ENCODE measurements at regions not wholly inside any gene's neighbourhood (a gene's known extent, or its start where the extent isn't known, plus 50 kb on each side); places are given as distances from the start of the nearest gene placed in this dataset.
"Not testable (repeated sequence)": the region's sequence is repeated elsewhere in the genome, so short reads cannot be mapped to it uniquely, and the experiment has no call there.

- Histone ChIP-seq H3K9me3 (ENCODE audit: insufficient read depth, low read length) (no peaks in the 10 kb centered on the region), H3K4me3 (ENCODE audit: insufficient read length, low read depth) (no peak overlapping the region), H3K4me1 (ENCODE audit: insufficient read depth, insufficient read length) (no peaks in the 10 kb centered on the region), H3K27me3 (ENCODE audit: insufficient read depth, insufficient read length) (no peaks in the 10 kb centered on the region), H3K36me3 (ENCODE audit: insufficient read depth, insufficient read length, low read length) (no peaks in the 10 kb centered on the region), H3K9ac (ENCODE audit: insufficient read length, low read depth) (no peak overlapping the region)
- DNase-seq (ENCODE audit: low read depth, low spot score), result no peak
- TF ChIP-seq YY1 (IDR thresholded peaks at IDR 0.05; ENCODE audit: insufficient read depth, insufficient read length), result no peak
- no peak for TF ChIP-seq SUZ12 (IDR thresholded peaks at IDR 0.05; ENCODE audit: extremely low read depth, insufficient read depth, insufficient read length)
- TF ChIP-seq ZNF274 (IDR thresholded peaks at IDR 0.05; ENCODE audit: low read depth, low read length), result no peak
Measured at GRCh38 chr9:1918108-1918507, 97.0 kb upstream of the SMARCA2 start.

GRCh38 chr9:1918622-1919021, 96.5 kb upstream of the SMARCA2 start:
- Histone ChIP-seq H3K4me1 (ENCODE audit: insufficient read depth, insufficient read length) (no peaks in the 10 kb centered on the region), H3K36me3 (ENCODE audit: insufficient read depth, insufficient read length, low read length) (no peaks in the 10 kb centered on the region), H3K4me3 (ENCODE audit: insufficient read length, low read depth) (no peak overlapping the region), H3K27me3 (ENCODE audit: insufficient read depth, insufficient read length) (no peaks in the 10 kb centered on the region), H3K9ac (ENCODE audit: insufficient read length, low read depth) (no peak overlapping the region), H3K9me3 (ENCODE audit: insufficient read depth, low read length) (no peaks in the 10 kb centered on the region)
- DNase-seq (ENCODE audit: low read depth, low spot score), result peak; percentile 23
- TF ChIP-seq ZNF274 (IDR thresholded peaks at IDR 0.05; ENCODE audit: low read depth, low read length) (no peak), SUZ12 (IDR thresholded peaks at IDR 0.05; ENCODE audit: extremely low read depth, insufficient read depth, insufficient read length) (no peak), YY1 (IDR thresholded peaks at IDR 0.05; ENCODE audit: insufficient read depth, insufficient read length) (no peak)

- no peaks in the 10 kb centered on the region for H3K9me3 ChIP-seq (ENCODE audit: insufficient read depth, low read length)
- no peak overlapping the region for H3K4me3 ChIP-seq (ENCODE audit: insufficient read length, low read depth)
- TF ChIP-seq YY1 (IDR thresholded peaks at IDR 0.05; ENCODE audit: insufficient read depth, insufficient read length) (no peak), SUZ12 (IDR thresholded peaks at IDR 0.05; ENCODE audit: extremely low read depth, insufficient read depth, insufficient read length) (no peak), ZNF274 (IDR thresholded peaks at IDR 0.05; ENCODE audit: low read depth, low read length) (no peak)
- H3K9ac ChIP-seq (ENCODE audit: insufficient read length, low read depth), result no peak overlapping the region
- no peaks in the 10 kb centered on the region for H3K36me3 ChIP-seq (ENCODE audit: insufficient read depth, insufficient read length, low read length)
- no peak for DNase-seq (ENCODE audit: low read depth, low spot score)
- no peaks in the 10 kb centered on the region for H3K4me1 ChIP-seq (ENCODE audit: insufficient read depth, insufficient read length)
- H3K27me3 ChIP-seq (ENCODE audit: insufficient read depth, insufficient read length), result no peaks in the 10 kb centered on the region
Measured at GRCh38 chr9:1919229-1919628, 95.9 kb upstream of the SMARCA2 start.

- no peak for TF ChIP-seq SUZ12 (IDR thresholded peaks at IDR 0.05; ENCODE audit: extremely low read depth, insufficient read depth, insufficient read length)
- no peak for TF ChIP-seq ZNF274 (IDR thresholded peaks at IDR 0.05; ENCODE audit: low read depth, low read length)
- TF ChIP-seq YY1 (IDR thresholded peaks at IDR 0.05; ENCODE audit: insufficient read depth, insufficient read length), result no peak
- no peak overlapping the region for H3K4me3 ChIP-seq (ENCODE audit: insufficient read length, low read depth)
- H3K9me3 ChIP-seq (ENCODE audit: insufficient read depth, low read length), result no peaks in the 10 kb centered on the region
- no peaks in the 10 kb centered on the region for H3K36me3 ChIP-seq (ENCODE audit: insufficient read depth, insufficient read length, low read length)
- H3K4me1 ChIP-seq (ENCODE audit: insufficient read depth, insufficient read length), result no peaks in the 10 kb centered on the region
- DNase-seq (ENCODE audit: low read depth, low spot score), result no peak
- no peaks in the 10 kb centered on the region for H3K27me3 ChIP-seq (ENCODE audit: insufficient read depth, insufficient read length)
- H3K9ac ChIP-seq (ENCODE audit: insufficient read length, low read depth), result no peak overlapping the region
Measured at GRCh38 chr9:1920386-1920785, 94.8 kb upstream of the SMARCA2 start.

- no peaks in the 10 kb centered on the region for H3K4me1 ChIP-seq (ENCODE audit: insufficient read depth, insufficient read length)
- H3K27me3 ChIP-seq (ENCODE audit: insufficient read depth, insufficient read length), result no peaks in the 10 kb centered on the region
- H3K9ac ChIP-seq (ENCODE audit: insufficient read length, low read depth), result no peak overlapping the region
- H3K9me3 ChIP-seq (ENCODE audit: insufficient read depth, low read length), result no peaks in the 10 kb centered on the region
- DNase-seq (ENCODE audit: low read depth, low spot score), result no peak
- H3K4me3 ChIP-seq (ENCODE audit: insufficient read length, low read depth), result no peak overlapping the region
- H3K36me3 ChIP-seq (ENCODE audit: insufficient read depth, insufficient read length, low read length), result no peaks in the 10 kb centered on the region
- TF ChIP-seq ZNF274 (IDR thresholded peaks at IDR 0.05; ENCODE audit: low read depth, low read length), result no peak
Measured at GRCh38 chr9:1922026-1922425, 93.1 kb upstream of the SMARCA2 start.

- DNase-seq (ENCODE audit: low read depth, low spot score), result no peak
- Histone ChIP-seq H3K4me1 (ENCODE audit: insufficient read depth, insufficient read length) (no peaks in the 10 kb centered on the region), H3K4me3 (ENCODE audit: insufficient read length, low read depth) (no peak overlapping the region), H3K9ac (ENCODE audit: insufficient read length, low read depth) (no peak overlapping the region), H3K27me3 (ENCODE audit: insufficient read depth, insufficient read length) (no peaks in the 10 kb centered on the region), H3K9me3 (ENCODE audit: insufficient read depth, low read length) (no peaks in the 10 kb centered on the region), H3K36me3 (ENCODE audit: insufficient read depth, insufficient read length, low read length) (no peaks in the 10 kb centered on the region)
- TF ChIP-seq YY1 (IDR thresholded peaks at IDR 0.05; ENCODE audit: insufficient read depth, insufficient read length) (no peak), ZNF274 (IDR thresholded peaks at IDR 0.05; ENCODE audit: low read depth, low read length) (no peak), SUZ12 (IDR thresholded peaks at IDR 0.05; ENCODE audit: extremely low read depth, insufficient read depth, insufficient read length) (no peak)
Measured at GRCh38 chr9:1927546-1927945, 87.6 kb upstream of the SMARCA2 start.

- Histone ChIP-seq H3K9me3 (ENCODE audit: insufficient read depth, low read length) (no peaks in the 10 kb centered on the region), H3K36me3 (ENCODE audit: insufficient read depth, insufficient read length, low read length) (no peaks in the 10 kb centered on the region), H3K4me3 (ENCODE audit: insufficient read length, low read depth) (no peak overlapping the region), H3K9ac (ENCODE audit: insufficient read length, low read depth) (no peak overlapping the region), H3K27me3 (ENCODE audit: insufficient read depth, insufficient read length) (no peaks in the 10 kb centered on the region), H3K4me1 (ENCODE audit: insufficient read depth, insufficient read length) (no peaks in the 10 kb centered on the region)
- TF ChIP-seq YY1 (IDR thresholded peaks at IDR 0.05; ENCODE audit: insufficient read depth, insufficient read length), result no peak
- no peak for TF ChIP-seq ZNF274 (IDR thresholded peaks at IDR 0.05; ENCODE audit: low read depth, low read length)
- TF ChIP-seq SUZ12 (IDR thresholded peaks at IDR 0.05; ENCODE audit: extremely low read depth, insufficient read depth, insufficient read length), result no peak
- no peak for DNase-seq (ENCODE audit: low read depth, low spot score)
Measured at GRCh38 chr9:1929134-1929533, 86.0 kb upstream of the SMARCA2 start.

- Histone ChIP-seq H3K9me3 (ENCODE audit: insufficient read depth, low read length) (no peaks in the 10 kb centered on the region), H3K36me3 (ENCODE audit: insufficient read depth, insufficient read length, low read length) (no peaks in the 10 kb centered on the region), H3K4me1 (ENCODE audit: insufficient read depth, insufficient read length) (no peaks in the 10 kb centered on the region), H3K9ac (ENCODE audit: insufficient read length, low read depth) (no peak overlapping the region), H3K4me3 (ENCODE audit: insufficient read length, low read depth) (no peak overlapping the region), H3K27me3 (ENCODE audit: insufficient read depth, insufficient read length) (no peaks in the 10 kb centered on the region)
- no peak for TF ChIP-seq YY1 (IDR thresholded peaks at IDR 0.05; ENCODE audit: insufficient read depth, insufficient read length)
- TF ChIP-seq ZNF274 (IDR thresholded peaks at IDR 0.05; ENCODE audit: low read depth, low read length), result no peak
- DNase-seq (ENCODE audit: low read depth, low spot score), result no peak
Measured at GRCh38 chr9:1929722-1930244, 85.4 kb upstream of the SMARCA2 start.

- H3K36me3 ChIP-seq (ENCODE audit: insufficient read depth, insufficient read length, low read length); H3K9ac ChIP-seq (ENCODE audit: insufficient read length, low read depth); H3K4me3 ChIP-seq (ENCODE audit: insufficient read length, low read depth); DNase-seq (ENCODE audit: low read depth, low spot score); H3K4me1 ChIP-seq (ENCODE audit: insufficient read depth, insufficient read length); H3K9me3 ChIP-seq (ENCODE audit: insufficient read depth, low read length); H3K27me3 ChIP-seq (ENCODE audit: insufficient read depth, insufficient read length): not testable (repeated sequence)
Measured at GRCh38 chr9:1930245-1930736, 84.9 kb upstream of the SMARCA2 start.

All from NT2/D1 (cell line).